GM19035 (cell line): ENCODE measurements at regions not wholly inside any gene's neighbourhood (a gene's known extent, or its start where the extent isn't known, plus 50 kb on each side); places are given as distances from the start of the nearest gene placed in this dataset.

ENCODE experiments used
- ATAC-seq: cut with Tn5 transposase; IDR thresholded peaks from one replicate; pipeline ENCODE4 v1.9.1; 2021; ENCODE audit not compliant: unreplicated experiment

DNA sequence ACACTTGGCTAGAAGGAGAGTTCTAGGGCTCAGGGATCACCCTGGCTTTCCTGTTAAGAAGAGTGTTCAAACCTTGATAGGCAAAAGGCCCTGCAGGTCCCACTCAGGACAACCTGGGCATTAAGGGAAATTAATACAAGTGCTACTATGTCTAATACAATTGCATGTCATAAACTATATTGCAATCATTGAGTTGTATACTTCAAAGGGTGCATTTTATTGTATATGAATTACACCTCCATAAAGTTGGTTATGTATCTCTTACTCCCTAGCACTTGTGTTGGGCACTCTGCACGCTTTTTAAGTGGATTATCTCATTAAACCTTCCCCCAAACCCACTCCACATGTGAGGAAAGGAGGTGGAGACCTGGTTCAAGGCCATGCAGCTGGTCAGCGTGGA, 172.1 kb upstream of the GLI2 start:
- ATAC-seq, result no peak

DNA sequence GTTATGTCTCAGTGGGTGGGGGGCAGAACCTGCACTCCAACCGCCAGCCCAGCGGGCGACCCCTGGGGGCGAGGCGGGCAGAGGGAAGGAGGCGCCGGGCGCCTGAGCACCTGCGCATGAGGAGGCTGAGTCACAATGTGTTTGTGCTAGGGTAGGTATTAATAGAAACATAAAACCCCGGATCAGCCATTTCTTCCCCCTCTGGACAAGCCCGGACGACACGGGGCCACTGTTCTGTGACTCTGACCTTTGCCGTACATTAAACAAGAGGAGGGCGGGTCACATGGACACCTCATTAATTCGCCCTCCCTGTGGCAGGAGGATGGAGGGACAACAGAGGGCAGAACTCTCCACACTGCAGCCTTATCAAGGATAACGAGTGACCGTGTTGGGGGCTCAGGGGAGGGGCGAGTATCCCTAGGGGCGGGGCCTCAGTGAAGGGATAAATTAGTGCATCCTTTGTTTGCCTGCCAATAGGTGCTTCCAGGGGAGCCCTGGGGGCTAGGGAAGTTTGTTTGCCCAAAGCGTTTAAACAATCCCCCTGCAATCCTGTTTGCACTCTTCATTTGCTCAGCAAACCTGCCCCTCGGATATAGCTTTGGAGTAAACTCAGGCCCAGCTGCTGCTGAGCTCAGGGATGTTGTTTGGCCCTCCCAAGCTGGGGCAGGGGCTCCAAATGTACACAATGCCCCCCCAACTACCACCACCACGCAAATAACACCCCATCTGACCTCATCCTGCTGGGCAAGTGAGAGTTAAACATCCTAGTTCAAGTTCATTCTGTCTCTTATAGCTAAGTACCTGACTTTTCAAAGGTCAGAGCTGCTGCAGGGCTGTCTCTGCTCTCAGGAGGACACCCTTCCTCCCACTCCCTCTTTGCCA, 171.2 kb upstream of the GLI2 start:
- no peak for ATAC-seq

DNA sequence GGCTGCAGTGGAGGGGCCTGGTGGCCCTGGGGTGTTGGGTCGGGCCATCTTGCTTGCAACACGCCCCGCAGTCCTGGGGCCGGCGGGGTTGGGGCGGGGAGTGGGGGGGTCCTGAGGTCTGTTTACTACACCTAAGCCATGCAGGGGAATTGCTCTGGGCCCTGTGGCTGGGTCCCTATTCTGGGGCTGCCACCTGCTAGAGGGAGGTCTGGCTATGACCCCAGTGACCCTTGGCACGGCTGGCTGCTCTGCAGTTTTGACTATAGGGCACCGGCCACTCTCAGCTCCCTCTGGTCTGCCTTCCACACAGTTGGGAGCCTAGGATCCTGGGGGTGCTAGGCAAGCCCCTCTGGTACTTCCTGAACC, 170.6 kb upstream of the GLI2 start:
- ATAC-seq, result no peak

DNA sequence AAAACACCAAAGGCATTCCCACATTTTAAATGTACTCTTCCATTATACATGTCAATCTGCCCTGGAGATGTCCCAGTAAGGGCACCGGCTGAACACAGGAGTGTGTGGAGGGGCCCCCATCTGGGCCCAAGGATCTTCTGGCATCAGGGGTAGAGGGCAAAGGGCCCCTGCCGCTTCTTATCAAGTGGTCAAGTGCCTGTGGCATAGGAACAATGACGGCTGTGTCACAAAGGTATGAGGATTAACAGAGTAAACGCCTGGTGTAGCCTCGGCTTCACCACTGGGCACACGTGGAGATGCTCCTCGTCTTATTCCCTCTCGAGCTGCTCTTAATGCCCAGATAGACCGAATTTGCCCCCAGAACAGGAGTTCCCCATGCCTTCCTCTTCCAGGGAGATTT, 169.7 kb upstream of the GLI2 start:
- no peak for ATAC-seq

DNA sequence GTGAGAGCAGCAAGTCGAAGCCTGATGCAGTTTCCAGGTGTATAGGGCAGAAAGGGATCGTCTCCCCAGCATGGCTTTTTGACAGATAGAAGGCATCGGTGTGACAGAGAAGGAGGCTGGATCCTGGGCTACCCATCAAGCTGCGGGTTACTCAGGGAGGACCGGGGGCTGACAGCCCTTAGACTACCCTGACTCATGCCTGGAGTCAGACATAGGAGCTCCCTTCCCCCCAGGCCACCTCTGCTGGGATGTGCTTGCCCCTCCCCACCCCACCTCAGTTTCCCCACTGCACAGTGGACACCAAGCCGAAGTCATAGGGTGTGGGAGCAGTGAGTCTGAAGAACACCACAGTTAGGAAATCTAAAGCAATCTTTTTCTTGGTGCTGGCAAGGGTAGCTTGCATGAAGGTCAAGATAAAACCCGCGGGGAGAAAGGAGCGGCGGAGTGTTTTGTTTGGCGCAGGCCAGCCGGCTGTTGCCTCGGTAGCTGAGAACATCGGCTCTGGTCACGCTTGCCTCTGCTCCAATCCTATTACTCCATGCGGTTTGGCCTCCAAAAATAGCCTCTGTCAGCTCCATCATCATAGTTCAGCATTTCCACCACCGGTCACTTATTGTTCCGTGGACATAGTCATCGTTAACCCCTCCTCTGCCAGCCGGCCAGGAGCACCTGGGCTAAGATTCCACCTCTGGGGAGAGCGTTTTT, 169.2 kb upstream of the GLI2 start:
- ATAC-seq, result no peak

DNA sequence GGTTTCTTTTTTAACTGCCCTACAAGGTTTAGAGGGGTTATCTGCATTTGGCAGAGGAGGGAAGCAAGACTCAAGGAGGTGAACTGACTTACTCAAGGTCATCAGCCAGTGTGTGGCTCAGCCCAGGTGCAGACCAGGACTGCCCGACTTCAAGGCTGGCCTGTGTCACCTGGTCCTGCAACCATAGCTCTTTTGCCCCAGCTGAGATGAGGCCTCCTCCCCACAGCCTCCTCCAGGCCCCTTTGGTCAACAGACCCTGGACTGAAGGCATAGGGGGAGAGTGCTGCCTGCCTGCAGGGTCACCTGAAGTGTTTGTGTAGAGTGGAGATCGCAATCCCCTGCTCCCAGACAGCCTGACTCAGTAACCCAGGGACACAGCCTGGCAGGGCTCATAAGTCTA, 168.5 kb upstream of the GLI2 start:
- ATAC-seq, result no peak

DNA sequence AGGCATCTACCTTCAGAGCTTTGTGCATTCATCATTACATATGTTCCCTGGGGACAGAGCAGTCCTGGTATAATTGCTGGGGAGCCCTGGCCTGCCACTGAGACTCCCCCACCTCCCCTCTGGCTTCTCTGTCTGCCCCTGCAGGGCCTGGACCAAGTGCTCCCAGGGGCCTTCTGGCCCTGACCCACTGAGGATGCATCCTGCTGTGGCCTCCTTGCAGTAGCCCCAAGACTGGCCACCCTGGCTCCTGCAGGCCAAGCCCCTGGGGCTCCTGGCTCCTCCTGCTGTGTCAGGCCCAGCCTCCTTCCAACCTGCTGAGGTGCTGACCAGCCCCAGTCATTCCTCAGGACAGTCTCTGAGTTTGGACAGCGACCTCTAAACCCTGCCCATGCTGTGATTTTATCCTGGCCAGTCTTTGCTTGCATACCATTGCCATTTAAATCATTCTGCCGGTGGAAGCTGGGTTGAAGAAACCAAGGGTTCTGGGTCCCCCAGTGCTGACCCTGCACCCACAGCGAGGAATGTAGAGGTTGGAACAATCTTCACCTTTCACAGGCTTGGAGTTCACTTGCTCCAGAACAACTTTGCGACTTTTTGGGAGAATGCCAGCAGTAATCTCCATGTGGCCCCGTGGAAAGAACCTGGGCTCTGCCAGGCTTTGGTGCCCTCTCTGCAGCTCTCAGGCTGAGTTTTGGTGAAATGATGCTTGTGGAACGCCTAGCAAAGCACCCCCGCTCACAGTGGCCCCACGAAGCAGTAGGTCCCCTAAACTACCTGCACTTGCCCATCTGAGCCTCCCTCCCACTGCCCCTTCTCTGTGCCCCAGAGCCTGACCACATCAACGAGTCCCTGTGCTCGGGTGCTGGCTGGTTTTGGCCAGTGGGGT, 167.3 kb upstream of the GLI2 start:
- no peak for ATAC-seq

DNA sequence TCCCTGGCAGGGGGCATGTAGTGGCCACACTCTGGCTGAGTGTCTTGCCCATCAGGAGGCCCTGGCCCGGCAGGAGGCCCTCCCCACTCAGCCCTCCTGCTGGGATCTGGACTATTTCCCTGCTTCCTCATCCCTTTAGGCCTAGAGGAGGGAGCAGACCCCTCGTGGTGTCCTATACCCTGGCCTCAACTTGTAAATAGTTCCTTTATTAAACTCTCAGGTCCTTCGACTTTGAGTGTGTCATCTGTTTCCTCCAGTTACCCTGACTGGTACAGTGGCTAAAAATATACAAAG, 166.7 kb upstream of the GLI2 start:
- no peak for ATAC-seq

DNA sequence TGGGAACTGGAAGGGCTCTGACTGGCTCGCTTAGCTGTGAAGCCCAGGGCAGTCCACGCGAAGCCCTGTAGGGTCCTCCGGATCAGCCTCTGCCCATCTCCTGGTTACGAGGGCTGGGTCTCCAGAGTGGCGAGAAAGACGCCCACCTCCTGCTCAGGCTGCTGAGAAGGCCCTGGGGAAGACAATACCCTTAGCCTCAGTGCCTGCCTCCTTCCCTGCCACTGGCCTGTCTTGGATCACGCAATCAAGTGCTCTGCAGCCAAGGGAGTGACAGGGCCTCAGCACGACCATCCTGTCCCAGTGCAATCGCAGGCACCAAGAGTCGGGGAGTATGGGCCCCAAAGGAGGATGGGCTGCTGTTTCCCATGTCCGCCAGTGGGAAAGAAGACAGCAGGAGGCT, 165.7 kb upstream of the GLI2 start:
- no peak for ATAC-seq

DNA sequence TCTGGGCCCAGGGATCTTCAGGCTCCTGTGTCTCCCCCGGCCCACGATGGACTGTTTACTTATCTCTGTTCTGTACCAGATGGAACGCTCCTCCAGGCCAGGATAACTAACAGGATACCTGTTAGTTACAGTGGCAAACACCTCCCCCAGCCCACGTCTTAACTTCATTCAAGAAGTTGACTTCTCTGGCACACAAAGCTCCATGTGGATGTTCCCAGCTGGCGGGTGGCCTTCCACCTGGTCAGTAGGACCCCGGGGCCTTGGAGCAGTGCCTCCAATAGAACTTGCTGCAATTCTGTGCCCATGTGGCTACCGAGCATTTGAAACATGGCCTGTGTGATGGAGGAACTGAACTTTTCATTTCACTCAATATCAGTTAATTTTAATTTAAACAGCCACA, 165.1 kb upstream of the GLI2 start:
- no peak for ATAC-seq

DNA sequence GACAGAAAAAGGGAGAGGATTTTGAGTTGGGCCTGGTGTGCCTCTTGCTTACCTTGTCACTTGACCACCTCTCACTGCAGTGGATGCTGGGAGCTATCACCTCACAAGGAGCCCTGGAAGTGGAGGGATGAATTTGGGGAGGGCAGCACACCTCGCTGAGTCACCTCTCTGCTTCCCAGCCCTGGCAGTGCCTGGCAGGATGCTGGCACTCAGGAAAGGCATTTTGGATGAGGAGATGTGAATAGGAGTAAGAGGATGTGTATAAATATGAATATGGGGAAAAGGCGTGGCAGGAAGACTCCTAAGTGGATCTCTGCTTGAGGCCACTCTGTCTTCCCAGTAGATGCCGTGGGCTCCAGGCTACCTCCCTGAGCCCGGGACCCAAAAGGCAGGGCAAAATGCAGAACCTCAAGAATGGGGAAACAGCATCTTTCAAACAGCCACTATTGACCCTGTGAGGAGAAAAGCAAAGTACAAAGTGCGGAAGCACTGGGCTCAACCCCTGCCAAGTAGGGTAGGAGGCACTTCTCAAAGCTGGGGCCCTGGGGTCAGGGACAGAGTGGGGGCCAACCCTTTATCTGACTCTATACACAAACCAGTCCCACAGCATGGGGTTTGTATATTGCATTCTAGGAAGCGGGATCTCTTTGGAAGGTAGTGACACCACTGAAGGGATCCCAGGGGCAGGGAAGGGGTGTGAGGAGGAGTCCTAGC, 164.5 kb upstream of the GLI2 start:
- no peak for ATAC-seq

DNA sequence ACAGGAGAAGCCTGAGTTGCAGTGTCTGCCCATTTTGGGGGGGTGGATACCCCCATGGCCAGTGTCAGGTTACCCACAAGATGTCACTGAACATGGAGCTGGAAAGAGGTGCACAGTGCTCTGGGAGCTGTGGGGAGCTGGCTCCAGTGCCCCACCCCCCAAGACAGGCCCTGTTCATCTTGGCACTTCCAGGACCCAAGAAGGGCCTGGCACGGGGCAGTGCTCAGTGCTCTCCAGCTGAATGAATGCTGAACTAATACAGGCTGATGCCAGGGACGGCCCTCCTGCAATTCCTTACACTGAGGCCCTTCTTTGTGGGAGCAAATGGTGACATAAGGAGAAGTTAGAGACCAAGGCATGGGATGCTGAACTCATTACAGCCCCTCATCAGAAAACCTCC, 163.4 kb upstream of the GLI2 start:
- no peak for ATAC-seq

DNA sequence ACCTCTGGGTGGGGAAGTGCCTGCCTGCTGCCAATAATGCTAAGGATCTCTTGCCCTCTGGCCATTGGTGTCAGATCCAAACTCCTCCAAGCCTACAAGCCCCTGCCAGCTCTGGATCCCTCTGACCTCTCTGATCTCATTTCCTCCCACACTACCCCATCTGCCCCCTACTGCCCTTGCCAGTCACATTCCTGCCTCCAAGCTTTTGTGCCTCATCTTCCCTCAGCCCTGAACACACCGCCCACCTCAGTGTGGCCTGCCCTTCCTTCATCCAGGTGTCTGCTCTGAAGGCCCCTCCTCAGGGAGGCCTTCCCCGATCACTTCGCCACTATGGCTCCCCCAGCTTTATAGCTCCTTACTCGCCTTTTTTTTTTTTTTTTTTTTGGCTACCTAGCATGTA, 161.0 kb upstream of the GLI2 start:
- no peak for ATAC-seq

DNA sequence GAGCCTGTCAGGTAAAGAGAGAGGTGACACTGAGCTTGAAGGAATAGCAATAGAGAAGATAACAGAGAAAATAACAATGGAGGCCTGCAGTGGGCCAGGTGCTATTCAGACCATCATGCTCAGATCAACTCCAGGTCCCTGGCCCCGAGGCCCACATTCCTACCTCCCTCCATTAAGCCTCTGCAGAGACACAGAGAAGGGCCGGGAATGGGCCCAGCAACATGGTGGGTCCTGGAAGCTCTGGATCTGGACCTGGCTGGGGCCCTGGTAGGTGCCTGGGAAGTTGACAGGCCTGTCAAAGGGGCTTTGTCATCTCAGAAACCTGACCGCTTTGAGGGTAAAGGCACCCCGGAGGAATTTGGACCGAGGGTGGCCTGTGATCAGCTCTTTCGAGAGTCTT, 159.7 kb upstream of the GLI2 start:
- ATAC-seq, result no peak

DNA sequence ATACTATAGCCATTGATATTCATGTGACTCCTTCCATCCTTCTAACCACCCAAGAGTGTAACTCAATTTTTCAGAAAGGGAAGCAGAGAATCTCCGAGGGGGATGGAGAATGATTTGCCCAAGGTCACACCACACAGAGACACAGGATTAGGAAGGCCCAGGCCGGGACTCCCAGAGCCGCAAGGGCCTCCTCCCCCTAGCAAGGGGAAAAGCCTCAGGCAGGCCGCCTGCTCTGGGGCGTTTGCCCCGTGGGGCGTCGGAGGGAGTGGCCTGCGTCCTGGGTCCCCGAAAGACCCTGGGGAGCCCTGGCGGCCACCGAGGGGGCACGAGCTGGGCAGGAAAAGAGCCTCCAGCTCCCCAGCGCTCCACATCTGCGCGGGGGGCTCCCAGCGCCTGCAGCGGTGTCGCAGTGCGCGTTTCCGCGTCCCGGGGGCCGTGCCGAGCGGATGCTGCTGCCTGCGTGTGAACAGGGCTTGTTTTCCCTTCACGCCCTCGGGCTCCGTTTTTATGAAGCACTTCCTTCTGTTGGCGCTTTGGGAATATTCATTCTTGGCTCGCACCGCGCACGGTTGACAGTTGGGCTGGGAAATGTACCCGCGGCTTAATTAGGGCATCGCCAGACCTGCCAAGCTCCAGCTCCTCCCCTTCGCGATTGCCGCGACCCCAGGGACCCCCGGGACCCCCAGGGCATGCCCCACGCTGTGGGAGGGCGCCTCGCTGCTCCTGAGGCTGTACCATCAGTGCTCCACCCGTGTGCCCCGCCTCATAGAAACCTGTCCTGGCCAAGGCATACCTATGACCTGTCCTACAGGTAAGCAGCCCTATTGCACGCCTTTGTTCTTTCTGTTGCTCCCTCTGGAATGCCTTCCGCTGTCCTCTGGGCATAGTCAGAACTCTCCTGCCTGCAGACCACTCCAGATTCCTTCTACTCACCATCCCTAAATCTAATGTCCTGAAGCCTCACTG, 158.9 kb upstream of the GLI2 start:
- ATAC-seq, result no peak

DNA sequence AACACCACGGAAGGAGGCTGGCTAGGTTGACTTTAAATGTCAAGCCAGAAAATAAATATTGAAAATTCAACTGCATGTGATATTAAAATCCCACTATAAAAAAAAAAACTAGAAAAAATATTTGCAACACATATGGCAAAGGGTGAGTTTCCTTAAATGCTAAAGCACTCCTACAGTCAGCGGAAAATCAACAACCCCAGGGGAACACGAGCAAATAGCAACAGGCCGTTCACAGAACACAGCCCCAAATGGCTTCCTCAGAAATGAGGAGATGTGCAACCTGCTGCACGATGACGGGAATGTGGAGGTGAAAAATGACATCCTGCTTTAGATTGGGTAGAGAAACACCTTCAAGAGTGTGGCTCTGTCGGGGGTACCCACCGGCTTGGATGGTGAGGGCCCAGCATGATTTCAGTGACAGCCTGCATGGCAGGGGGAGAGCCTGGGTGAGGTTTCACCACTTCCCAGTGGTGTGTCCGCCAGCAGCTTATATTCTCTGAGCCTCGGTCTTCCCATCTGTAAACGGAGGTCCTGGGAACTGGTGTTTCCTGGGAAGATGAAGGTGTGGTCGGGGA, 157.9 kb upstream of the GLI2 start:
- no peak for ATAC-seq

DNA sequence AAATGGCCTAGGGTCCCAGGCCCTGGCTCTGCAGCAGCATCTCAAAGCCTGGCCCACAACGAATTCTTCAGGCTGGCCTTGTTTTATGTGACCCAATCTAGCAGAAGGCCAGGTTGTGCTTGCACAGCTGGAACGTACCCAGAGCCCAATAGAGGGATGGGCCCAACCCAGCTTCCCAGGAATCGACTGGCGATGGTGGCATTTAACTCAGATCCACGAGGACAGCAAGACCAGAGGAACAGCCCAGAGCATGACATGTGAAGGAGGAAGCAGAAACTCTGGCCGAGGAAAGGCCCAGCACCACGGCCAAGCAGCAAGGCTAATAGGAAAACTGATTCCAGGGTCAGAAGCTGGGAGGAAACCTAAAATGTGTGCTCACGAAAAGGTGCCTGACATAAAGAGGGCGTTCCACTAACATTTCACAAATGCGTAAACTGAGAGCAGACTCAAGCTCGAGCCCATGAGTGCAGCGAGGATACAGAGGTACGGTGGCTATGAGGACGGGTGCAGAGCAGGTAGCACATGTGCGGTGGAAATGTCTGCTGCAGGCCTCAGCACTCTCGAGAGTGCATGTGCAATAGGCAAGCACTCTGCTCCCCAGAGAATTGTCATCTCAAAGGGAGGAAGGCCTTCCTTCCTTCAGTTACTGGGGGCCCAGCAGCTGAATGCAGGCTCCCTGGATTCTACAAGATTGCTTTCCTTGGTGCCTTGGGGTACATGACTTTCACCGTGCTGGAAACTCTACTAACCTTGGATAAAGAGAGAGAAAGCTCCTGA, 156.9 kb upstream of the GLI2 start:
- no peak for ATAC-seq

DNA sequence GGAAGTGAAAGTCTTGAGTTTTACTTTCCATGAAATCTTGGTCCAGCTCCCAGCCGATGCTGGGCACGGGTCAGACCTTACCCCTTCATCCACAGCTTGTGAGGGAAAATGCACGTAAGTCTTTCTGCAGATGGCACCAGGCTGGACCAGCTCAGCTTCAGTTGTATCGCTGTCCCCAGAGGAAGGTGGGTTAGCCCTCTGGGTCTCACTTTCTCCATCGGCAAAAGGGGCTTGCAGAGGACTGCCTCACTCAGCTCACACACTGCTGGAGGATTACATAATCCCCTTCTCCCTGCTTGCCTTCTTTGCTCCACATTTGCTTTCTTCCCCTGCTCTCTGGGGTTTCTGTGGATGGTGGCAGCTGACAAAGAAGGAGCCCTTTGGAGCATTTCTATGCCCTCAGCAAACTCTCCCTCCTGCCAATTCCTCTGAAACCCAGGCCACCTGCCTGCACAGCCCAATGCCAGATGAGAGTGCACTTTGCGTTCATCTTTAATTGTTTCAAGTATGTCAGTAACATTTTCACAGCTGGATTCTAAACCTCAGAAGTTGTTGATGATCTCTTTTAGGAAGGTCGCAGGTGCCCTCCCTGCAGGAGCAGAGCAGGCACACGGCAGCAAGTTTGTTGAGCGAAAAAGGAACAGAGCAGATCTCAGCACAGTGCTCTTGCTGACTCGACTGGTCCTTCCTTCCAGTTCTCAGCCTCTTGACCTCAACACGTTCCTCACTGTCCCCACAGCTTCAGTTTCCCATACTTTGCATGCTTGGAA, 155.6 kb upstream of the GLI2 start:
- no peak for ATAC-seq
